ENCODE measurements at regions not wholly inside any gene's neighbourhood (a gene's known extent, or its start where the extent isn't known, plus 50 kb on each side); places are given as distances from the start of the nearest gene placed in this dataset.

DNA sequence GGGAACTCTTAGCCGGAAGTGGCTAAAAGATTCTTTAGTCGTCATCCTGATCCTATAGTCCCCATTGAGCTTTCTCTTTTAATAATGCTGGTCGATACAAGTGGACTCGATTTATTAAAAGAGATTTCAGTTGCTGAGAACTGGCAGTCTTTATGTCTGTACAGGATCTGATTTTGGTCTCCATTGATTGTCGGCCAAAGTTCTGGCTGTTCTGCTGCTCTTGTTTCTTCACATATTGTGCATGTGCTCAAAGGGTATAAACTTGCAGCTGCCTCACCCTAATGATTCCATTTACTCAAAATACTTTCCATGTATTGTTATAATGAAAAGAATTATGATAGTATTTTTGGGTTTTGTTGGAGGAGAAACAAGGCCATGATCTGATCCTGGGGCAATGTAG lies 100.7 kb upstream of the CTTNBP2 start:
- no peak for DNase-seq (ENCODE audit: low read depth)

DNA sequence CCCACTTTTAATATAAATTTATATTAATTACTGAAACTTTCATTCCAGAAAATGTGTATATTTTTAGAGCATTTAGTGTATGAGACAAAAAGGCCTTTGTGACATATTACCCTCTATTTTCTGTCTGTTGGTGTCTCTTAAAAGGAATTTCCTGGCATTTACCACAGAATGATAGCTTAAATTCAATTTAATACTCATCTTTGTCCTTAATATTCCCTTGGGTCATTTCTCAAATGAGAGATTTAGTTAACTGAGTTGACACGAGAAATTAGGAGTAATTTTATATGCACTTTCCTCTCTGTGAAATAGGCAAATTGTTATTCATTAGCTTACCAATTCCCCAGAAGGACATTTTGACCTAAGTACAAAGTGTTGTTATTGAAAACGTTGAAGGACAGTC lies 101.7 kb upstream of the CTTNBP2 start:
- no peak for DNase-seq (ENCODE audit: low read depth)

- DNase-seq (ENCODE audit: low read depth), result no peak
Measured at GRCh38 chr7:117975476-117975875, 102.2 kb upstream of the CTTNBP2 start.

DNA sequence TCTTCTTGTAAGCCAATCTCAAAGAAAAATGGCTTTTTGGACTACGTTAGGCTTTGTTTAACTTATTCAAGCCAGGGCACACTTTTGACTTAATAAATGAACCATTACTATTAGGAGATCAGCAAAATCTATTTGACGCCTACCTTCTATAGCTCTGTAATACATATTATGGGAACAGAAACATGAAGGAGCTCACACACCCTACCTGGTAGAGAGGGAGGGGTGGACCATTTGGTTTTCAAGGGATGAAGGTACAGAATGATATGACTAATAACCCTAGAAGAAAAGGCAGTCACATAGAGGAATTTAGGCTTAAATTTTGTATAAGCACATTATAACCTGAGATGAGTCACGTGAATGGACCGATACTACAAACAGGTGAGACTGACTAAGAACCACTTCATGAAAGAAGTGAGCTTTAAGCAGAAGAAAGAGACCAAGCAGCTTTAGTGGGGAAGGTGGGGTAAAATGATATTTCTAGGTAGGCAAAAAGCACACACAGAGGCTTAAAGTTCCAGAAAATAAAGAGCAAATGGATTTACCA lies 106.8 kb upstream of the CTTNBP2 start:
- DNase-seq (ENCODE audit: low read depth), result no peak

- no peak for DNase-seq (ENCODE audit: low read depth)
Measured at GRCh38 chr7:117982071-117983055, 109.1 kb upstream of the CTTNBP2 start.

- no peak for DNase-seq (ENCODE audit: low read depth)
Measured at GRCh38 chr7:117986645-117987269, 113.5 kb upstream of the CTTNBP2 start.

- no peak for DNase-seq (ENCODE audit: low read depth)
Measured at GRCh38 chr7:117990834-117991233, 117.6 kb upstream of the CTTNBP2 start.

- no peak for DNase-seq (ENCODE audit: low read depth)
Measured at GRCh38 chr7:117992635-117993376, 119.6 kb upstream of the CTTNBP2 start.

GRCh38 chr7:117993377-117994003 lies 120.2 kb upstream of the CTTNBP2 start:
- DNase-seq (ENCODE audit: low read depth), result no peak

DNA sequence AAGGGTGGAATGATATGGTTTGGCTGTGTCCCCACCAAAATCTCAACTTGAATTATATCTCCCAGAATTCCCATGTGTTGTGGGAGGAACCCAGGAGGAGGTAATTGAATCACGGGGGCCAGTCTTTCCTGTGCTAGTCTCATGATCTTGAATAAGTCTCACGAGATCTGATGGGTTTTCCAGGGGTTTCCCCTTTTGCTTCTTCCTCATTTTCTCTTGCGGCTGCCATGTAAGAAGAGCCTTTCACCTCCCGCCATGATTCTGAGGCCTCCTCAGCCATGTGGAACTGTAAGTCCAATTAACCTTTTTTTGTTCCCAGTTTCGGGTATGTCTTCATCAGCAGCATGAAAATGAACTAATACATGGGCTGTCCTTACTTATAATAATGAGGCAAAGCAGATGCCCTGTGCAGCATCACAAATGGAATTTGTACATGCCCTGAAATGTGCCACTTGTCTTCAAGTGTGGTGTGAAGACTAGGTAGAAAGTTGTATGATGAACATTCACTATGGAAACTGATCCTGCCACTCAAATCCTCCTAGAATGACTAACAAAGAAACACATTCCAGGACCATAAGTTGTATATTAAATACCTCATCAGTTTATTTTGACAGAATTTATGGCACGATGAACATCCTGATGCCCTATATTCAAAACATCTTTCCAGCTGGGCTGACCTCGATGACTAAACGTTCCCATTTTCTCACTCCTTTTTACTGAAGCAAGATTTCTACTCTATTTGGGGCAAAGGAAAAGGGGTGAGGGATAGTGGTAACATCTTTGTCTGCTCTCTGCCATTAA lies 122.8 kb upstream of the CTTNBP2 start:
- DNase-seq (ENCODE audit: low read depth), result no peak

GRCh38 chr7:117997862-117998825 lies 124.9 kb upstream of the CTTNBP2 start:
- DNase-seq (ENCODE audit: low read depth), result no peak

- no peak for DNase-seq (ENCODE audit: low read depth)
Measured at GRCh38 chr7:118000480-118001202, 127.4 kb upstream of the CTTNBP2 start.

DNA sequence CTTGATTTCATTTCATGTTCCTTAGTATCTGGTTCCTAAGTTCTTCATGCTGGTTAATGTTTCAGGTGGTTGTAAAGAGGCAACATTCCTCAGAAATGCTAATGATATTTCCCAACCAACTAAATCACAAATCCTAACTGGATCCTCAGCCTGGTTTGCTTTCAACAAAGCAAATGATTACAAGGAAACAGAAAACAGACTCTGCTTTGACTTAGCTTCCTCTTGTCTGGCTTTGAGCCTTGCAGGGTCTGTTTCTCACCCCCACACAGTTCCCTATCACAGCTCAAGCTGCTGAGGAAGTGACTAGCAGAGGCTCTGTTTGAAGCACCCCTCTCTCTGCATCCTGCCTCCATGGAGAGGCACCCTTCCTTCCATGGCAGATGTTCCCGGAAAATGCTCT lies 130.2 kb upstream of the CTTNBP2 start:
- no peak for DNase-seq (ENCODE audit: low read depth)

DNA sequence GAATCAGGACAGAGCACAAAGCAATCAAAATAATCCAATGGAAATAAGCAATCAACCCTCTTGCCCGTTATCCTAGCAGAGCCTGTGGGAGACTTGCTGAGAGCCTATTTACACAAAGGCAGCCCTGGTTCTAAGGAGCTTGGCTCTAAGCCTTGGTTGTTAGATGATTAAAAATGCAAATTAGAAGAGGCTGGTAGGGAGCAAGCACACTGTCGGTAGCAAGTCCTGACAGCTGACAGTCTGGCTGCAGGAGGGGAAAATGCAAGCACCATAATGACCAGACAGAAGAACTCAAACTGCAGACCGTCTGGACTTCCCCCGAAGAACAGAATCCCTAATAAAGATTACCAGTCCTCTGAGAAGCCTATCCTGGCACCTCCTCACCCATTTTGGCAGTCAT lies 131.8 kb upstream of the CTTNBP2 start:
- DNase-seq (ENCODE audit: low read depth), result no peak

GRCh38 chr7:118006979-118007378 lies 133.7 kb upstream of the CTTNBP2 start:
- no peak for DNase-seq (ENCODE audit: low read depth)

DNA sequence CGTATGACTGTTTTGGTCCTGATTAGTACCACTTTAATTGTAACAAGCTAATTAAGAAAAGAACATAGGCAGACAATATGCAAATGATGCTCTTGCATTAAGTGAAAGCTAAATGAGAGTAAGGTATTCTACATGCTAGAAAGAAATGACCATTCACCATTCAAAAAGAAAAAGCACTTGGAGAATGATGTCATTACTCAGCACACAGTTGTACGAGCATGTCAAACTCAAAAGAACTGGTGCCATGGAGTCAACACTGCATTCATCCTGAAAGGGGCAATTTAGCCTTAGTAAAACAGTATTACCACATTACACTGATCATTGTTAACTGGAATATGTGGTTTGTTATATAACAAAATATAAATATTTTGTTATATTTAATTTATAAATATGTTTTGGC lies 136.2 kb upstream of the CTTNBP2 start:
- DNase-seq (ENCODE audit: low read depth), result no peak

GRCh38 chr7:118011652-118012051 lies 138.4 kb upstream of the CTTNBP2 start:
- DNase-seq (ENCODE audit: low read depth), result no peak

DNA sequence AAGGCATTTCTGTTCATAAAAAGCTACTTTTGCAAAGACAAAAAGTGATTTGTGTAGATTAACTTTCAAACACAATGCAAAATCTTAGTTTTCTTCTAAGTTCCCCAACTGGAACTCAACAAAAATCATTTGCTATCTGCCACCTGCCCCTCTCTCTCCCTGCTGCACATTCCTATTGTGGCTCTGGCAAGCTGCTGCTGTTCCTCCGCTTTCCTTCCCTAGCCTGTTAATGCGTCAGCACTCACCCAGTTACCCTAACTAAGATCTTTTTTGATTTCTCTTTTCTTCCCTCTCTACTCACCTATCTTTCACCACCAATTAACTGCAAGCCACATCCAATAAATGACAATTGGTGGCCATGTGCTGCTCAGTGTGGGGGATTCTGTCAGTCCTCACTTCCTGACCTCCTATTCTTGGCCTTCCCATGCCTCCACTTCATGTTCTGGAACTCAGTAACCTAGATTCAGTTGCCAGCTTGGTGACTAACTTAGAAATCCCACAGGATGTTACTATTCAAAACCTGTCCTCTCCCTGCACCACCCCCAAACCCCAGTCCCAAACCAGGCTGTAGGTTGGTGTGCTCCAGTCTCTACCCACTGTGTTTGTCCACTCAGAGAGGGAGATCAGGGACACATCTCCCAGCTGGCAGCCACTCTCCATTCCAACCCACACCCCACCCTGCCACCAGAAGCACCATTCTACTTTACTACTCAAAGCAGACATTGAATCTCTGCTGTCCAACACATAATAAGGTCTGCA lies 140.2 kb upstream of the CTTNBP2 start:
- no peak for DNase-seq (ENCODE audit: low read depth)

Data from HS-27A (cell line).